ENCODE measurements at regions not wholly inside any gene's neighbourhood (a gene's known extent, or its start where the extent isn't known, plus 50 kb on each side); places are given as distances from the start of the nearest gene placed in this dataset.

DNA sequence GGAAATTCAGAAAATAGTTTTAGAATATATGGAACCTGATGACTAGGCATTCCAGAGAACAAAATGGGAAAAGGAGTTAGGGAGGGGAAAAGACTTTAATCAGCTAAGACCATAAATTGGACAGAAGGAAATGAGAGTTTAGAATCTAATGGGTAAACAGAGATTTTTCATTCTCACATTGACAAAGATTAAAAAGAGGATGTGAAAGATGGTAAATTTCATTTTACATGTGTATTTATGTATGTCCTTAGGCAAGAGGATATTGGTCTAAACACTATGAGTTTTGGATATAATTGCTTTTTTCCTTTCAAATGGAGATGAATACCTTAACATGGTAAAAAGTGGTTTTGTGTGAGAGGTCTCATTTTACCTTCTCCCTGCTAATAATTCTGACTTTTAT is 1021.9 kb downstream of the NSUN3 start:
- Histone ChIP-seq H3K4me3 (ENCODE audit: insufficient read depth in 1 of 2, low read depth in 1 of 2, low read length in 2 of 2) (no peak overlapping the region), H3K23ac (ENCODE audit: low read length in 2 of 2) (no peak overlapping the region), H3K27me3 (ENCODE audit: control insufficient read depth in 1 of 2, insufficient read depth in 1 of 2, low read length in 2 of 2) (no peaks in the 10 kb centered on the region), H2AK5ac (ENCODE audit: low read length, severe bottlenecking) (no peak overlapping the region), H3K79me1 (replicated peaks; ENCODE audit: low read length, poor library complexity, severe bottlenecking) (no peaks in the 10 kb centered on the region), H4K91ac (ENCODE audit: low read length) (no peak overlapping the region), H3K9me3 (ENCODE audit: control insufficient read depth, low read length) (no peaks in the 10 kb centered on the region), H2AFZ (ENCODE audit: low read depth, low read length) (no peak overlapping the region), H3K4me2 (ENCODE audit: low read length, poor library complexity, severe bottlenecking) (no peak overlapping the region), H2BK120ac (ENCODE audit: low read depth, low read length) (no peak overlapping the region), H3K4me1 (ENCODE audit: control insufficient read depth, insufficient read depth, low read depth, low read length) (no peaks in the 10 kb centered on the region), H2BK15ac (ENCODE audit: low read depth, poor library complexity, severe bottlenecking) (no peak overlapping the region), H3K36me3 (ENCODE audit: control insufficient read depth in 1 of 2, insufficient read depth in 2 of 2, low read depth in 1 of 2, low read length in 2 of 2) (no peaks in the 10 kb centered on the region), H4K8ac (ENCODE audit: low read length) (no peak overlapping the region), H3K18ac (ENCODE audit: low read depth in 1 of 2, low read length in 2 of 2) (no peak overlapping the region), H3K9ac (ENCODE audit: low read length) (no peak overlapping the region), H2BK12ac (ENCODE audit: low read length in 2 of 2) (no peak overlapping the region), H3K27ac (ENCODE audit: low read length, poor library complexity, severe bottlenecking) (no peak overlapping the region), H3K14ac (ENCODE audit: low read length in 2 of 2) (no peak overlapping the region), H2BK5ac (ENCODE audit: low read depth, low read length, poor library complexity, severe bottlenecking) (no peak overlapping the region), H3K4ac (ENCODE audit: low read depth in 1 of 2, low read length in 2 of 2) (no peak overlapping the region)
- no peak for DNase-seq

- Histone ChIP-seq H3K79me1 (replicated peaks; ENCODE audit: low read length, poor library complexity, severe bottlenecking) (no peaks in the 10 kb centered on the region), H3K27me3 (ENCODE audit: control insufficient read depth in 1 of 2, insufficient read depth in 1 of 2, low read length in 2 of 2) (no peaks in the 10 kb centered on the region), H3K18ac (ENCODE audit: low read depth in 1 of 2, low read length in 2 of 2) (no peak overlapping the region), H3K23ac (ENCODE audit: low read length in 2 of 2) (no peak overlapping the region), H2BK5ac (ENCODE audit: low read depth, low read length, poor library complexity, severe bottlenecking) (no peak overlapping the region), H2BK12ac (ENCODE audit: low read length in 2 of 2) (no peak overlapping the region), H3K9ac (ENCODE audit: low read length) (no peak overlapping the region), H2BK15ac (ENCODE audit: low read depth, poor library complexity, severe bottlenecking) (no peak overlapping the region), H3K14ac (ENCODE audit: low read length in 2 of 2) (no peak overlapping the region), H3K36me3 (ENCODE audit: control insufficient read depth in 1 of 2, insufficient read depth in 2 of 2, low read depth in 1 of 2, low read length in 2 of 2) (no peaks in the 10 kb centered on the region), H3K4me2 (ENCODE audit: low read length, poor library complexity, severe bottlenecking) (no peak overlapping the region), H2BK120ac (ENCODE audit: low read depth, low read length) (no peak overlapping the region), H4K91ac (ENCODE audit: low read length) (no peak overlapping the region), H2AK5ac (ENCODE audit: low read length, severe bottlenecking) (no peak overlapping the region), H3K9me3 (ENCODE audit: control insufficient read depth, low read length) (no peaks in the 10 kb centered on the region), H4K8ac (ENCODE audit: low read length) (no peak overlapping the region), H3K4me1 (ENCODE audit: control insufficient read depth, insufficient read depth, low read depth, low read length) (no peaks in the 10 kb centered on the region), H3K4me3 (ENCODE audit: insufficient read depth in 1 of 2, low read depth in 1 of 2, low read length in 2 of 2) (no peak overlapping the region), H3K4ac (ENCODE audit: low read depth in 1 of 2, low read length in 2 of 2) (no peak overlapping the region), H3K27ac (ENCODE audit: low read length, poor library complexity, severe bottlenecking) (no peak overlapping the region), H2AFZ (ENCODE audit: low read depth, low read length) (no peak overlapping the region)
- 98% methylated on average over 5 of the region's 5 CpGs for WGBS
- DNase-seq = no peak
These were observed 1025.6 kb downstream of the NSUN3 start for GRCh38 chr3:95088464-95088863.

- no peak overlapping the region for H3K14ac ChIP-seq (ENCODE audit: low read length in 2 of 2)
- 84% methylated on average over 2 of the region's 3 CpGs for WGBS
- H2AK5ac ChIP-seq (ENCODE audit: low read length, severe bottlenecking) = no peak overlapping the region
- no peaks in the 10 kb centered on the region for H3K9me3 ChIP-seq (ENCODE audit: control insufficient read depth, low read length)
- no peak overlapping the region for H4K91ac ChIP-seq (ENCODE audit: low read length)
- no peak overlapping the region for H3K23ac ChIP-seq (ENCODE audit: low read length in 2 of 2)
- no peak overlapping the region for H2BK5ac ChIP-seq (ENCODE audit: low read depth, low read length, poor library complexity, severe bottlenecking)
- H3K27me3 ChIP-seq (ENCODE audit: control insufficient read depth in 1 of 2, insufficient read depth in 1 of 2, low read length in 2 of 2) = no peaks in the 10 kb centered on the region
- H3K27ac ChIP-seq (ENCODE audit: low read length, poor library complexity, severe bottlenecking) = no peak overlapping the region
- H3K18ac ChIP-seq (ENCODE audit: low read depth in 1 of 2, low read length in 2 of 2) = no peak overlapping the region
- H3K4ac ChIP-seq (ENCODE audit: low read depth in 1 of 2, low read length in 2 of 2) = no peak overlapping the region
- no peaks in the 10 kb centered on the region for H3K4me1 ChIP-seq (ENCODE audit: control insufficient read depth, insufficient read depth, low read depth, low read length)
- no peaks in the 10 kb centered on the region for H3K79me1 ChIP-seq (replicated peaks; ENCODE audit: low read length, poor library complexity, severe bottlenecking)
- no peak overlapping the region for H2AFZ ChIP-seq (ENCODE audit: low read depth, low read length)
- no peak overlapping the region for H3K4me2 ChIP-seq (ENCODE audit: low read length, poor library complexity, severe bottlenecking)
- no peak overlapping the region for H3K4me3 ChIP-seq (ENCODE audit: insufficient read depth in 1 of 2, low read depth in 1 of 2, low read length in 2 of 2)
- no peak overlapping the region for H2BK12ac ChIP-seq (ENCODE audit: low read length in 2 of 2)
- no peak overlapping the region for H3K9ac ChIP-seq (ENCODE audit: low read length)
- H4K8ac ChIP-seq (ENCODE audit: low read length) = no peak overlapping the region
- no peaks in the 10 kb centered on the region for H3K36me3 ChIP-seq (ENCODE audit: control insufficient read depth in 1 of 2, insufficient read depth in 2 of 2, low read depth in 1 of 2, low read length in 2 of 2)
- H2BK120ac ChIP-seq (ENCODE audit: low read depth, low read length) = no peak overlapping the region
- H2BK15ac ChIP-seq (ENCODE audit: low read depth, poor library complexity, severe bottlenecking) = no peak overlapping the region
- DNase-seq = no peak
These were observed 1034.6 kb downstream of the NSUN3 start for GRCh38 chr3:95097493-95097892.

DNA sequence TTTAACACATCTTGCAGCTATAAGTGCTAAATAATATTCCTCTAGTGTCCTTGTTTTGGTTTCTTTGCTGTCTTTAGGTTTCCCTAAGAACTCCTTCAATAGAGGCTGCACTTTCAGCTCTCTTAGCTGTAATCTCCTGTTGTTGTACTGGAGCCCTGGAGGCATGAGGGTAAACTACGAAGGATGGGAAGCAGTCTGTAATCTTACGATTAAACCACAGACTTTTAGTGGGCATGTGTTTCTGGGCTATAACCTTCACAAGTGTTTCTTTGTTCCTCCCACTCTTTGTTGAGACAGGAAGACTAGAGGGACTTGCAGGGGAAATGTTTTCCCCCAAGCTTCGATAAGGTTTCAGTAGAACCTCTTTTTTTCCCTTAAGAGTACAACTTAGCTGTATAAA is 1058.1 kb downstream of the NSUN3 start:
- 92% methylated on average over 3 of the region's 3 CpGs for WGBS

More for the DNA sequence above, 1058.1 kb downstream of the NSUN3 start:
- Histone ChIP-seq H2AK5ac (ENCODE audit: low read length, severe bottlenecking) (no peak overlapping the region), H4K91ac (ENCODE audit: low read length) (no peak overlapping the region), H4K8ac (ENCODE audit: low read length) (no peak overlapping the region), H3K23ac (ENCODE audit: low read length in 2 of 2) (no peak overlapping the region), H3K18ac (ENCODE audit: low read depth in 1 of 2, low read length in 2 of 2) (no peak overlapping the region), H3K14ac (ENCODE audit: low read length in 2 of 2) (no peak overlapping the region), H3K4me2 (ENCODE audit: low read length, poor library complexity, severe bottlenecking) (no peak overlapping the region), H3K36me3 (ENCODE audit: control insufficient read depth in 1 of 2, insufficient read depth in 2 of 2, low read depth in 1 of 2, low read length in 2 of 2) (no peaks in the 10 kb centered on the region), H3K4ac (ENCODE audit: low read depth in 1 of 2, low read length in 2 of 2) (no peak overlapping the region), H3K9ac (ENCODE audit: low read length) (no peak overlapping the region), H3K4me3 (ENCODE audit: insufficient read depth in 1 of 2, low read depth in 1 of 2, low read length in 2 of 2) (no peak overlapping the region), H2BK5ac (ENCODE audit: low read depth, low read length, poor library complexity, severe bottlenecking) (no peak overlapping the region), H2BK12ac (ENCODE audit: low read length in 2 of 2) (no peak overlapping the region), H2BK120ac (ENCODE audit: low read depth, low read length) (no peak overlapping the region), H3K9me3 (ENCODE audit: control insufficient read depth, low read length) (peaks cover 4% of the 10 kb centered on the region), H2BK15ac (ENCODE audit: low read depth, poor library complexity, severe bottlenecking) (no peak overlapping the region), H2AFZ (ENCODE audit: low read depth, low read length) (no peak overlapping the region), H3K79me1 (replicated peaks; ENCODE audit: low read length, poor library complexity, severe bottlenecking) (no peaks in the 10 kb centered on the region), H3K4me1 (ENCODE audit: control insufficient read depth, insufficient read depth, low read depth, low read length) (no peaks in the 10 kb centered on the region), H3K27me3 (ENCODE audit: control insufficient read depth in 1 of 2, insufficient read depth in 1 of 2, low read length in 2 of 2) (no peaks in the 10 kb centered on the region), H3K27ac (ENCODE audit: low read length, poor library complexity, severe bottlenecking) (no peak overlapping the region)
- no peak for DNase-seq
